K562 (cell line): ENCODE measurements at regions not wholly inside any gene's neighbourhood (a gene's known extent, or its start where the extent isn't known, plus 50 kb on each side); places are given as distances from the start of the nearest gene placed in this dataset.

Source experiments
- ATAC-seq: fragments of 200-7000 bp; cut with Tn5 transposase; 3 replicates; pipeline ENCODE4 v1.9.1; 2020; ENCODE audit warnings: moderate library complexity
- BruUV-seq: library from RNA; stranded (reverse); fragments of 400-500 nt; replicated peaks from 2 replicates; lab custom pipeline; 2021; lab: Mats Ljungman, UMichigan
- CTCF ChIA-PET: fragments of 300-600 bp; formaldehyde crosslinking; extraction: SDS; loops from one replicate; lab custom pipeline; 2021; ENCODE audit warnings: low intra/inter-chr PET ratio; lab: Yijun Ruan, JAX
- POLR2A ChIA-PET: fragments of 300-600, 350-650 bp; sonication (Branson Sonifier 250); formaldehyde crosslinking; extraction: SDS; loops from one replicate; lab custom pipeline; 2021; ENCODE audit warnings: antibody characterized with exemption, inconsistent platforms; lab: Yijun Ruan, JAX
- DNase-seq, 4 experiments: peaks; one replicate each; pipeline versions ENCODE4 v3.0.0 to v3.0.0-alpha.2; 2011 to 2018; ENCODE audit warnings: low spot score in 3 of 4, mixed read lengths in 3 of 4; ENCODE audit errors: extremely low read depth in 1 of 4
- FAIRE-seq: peaks from 2 replicates; lab custom pipeline; 2011; peaks lifted over from hg19 to GRCh38; lab: Jason Lieb, UNC
- H2AFZ ChIP-seq: 2 replicates; pipeline ENCODE4 v1.6.0; 2011; ENCODE audit warnings: low read depth, low read length, control low read depth, inconsistent platforms
- H3K27ac ChIP-seq: fragments of 200-600 bp; 3 replicates; pipeline ENCODE4 v1.8.0; 2011; ENCODE audit warnings: low read depth, mild to moderate bottlenecking, control low read depth, inconsistent platforms, low read length, moderate library complexity, mixed read lengths; ENCODE audit errors: extremely low read depth
- H3K27me3 ChIP-seq, 2 experiments: fragments of 300-600 bp in 1 of 2; 2 replicates in 1 of 2; 3 replicates in 1 of 2; pipeline versions ENCODE4 v1.6.0 to v1.8.0; 2011; ENCODE audit warnings: inconsistent platforms in 2 of 2, low read length in 2 of 2, mild to moderate bottlenecking in 1 of 2, mixed read lengths in 1 of 2, moderate library complexity in 1 of 2; ENCODE audit not compliant: control insufficient read depth in 2 of 2, insufficient read depth in 2 of 2
- H3K36me3 ChIP-seq: fragments of 300-600 bp; 3 replicates; pipeline ENCODE4 v1.8.0; 2011; ENCODE audit warnings: mild to moderate bottlenecking, low read length, inconsistent platforms; ENCODE audit not compliant: control insufficient read depth, insufficient read depth
- H3K4me1 ChIP-seq, 2 experiments: fragments of 200-600 bp in 1 of 2; replicated peaks in 1 of 2; 2 replicates in 1 of 2; 3 replicates in 1 of 2; pipeline versions ENCODE4 v1.5.1 to v1.8.0; 2011; ENCODE audit warnings: inconsistent platforms in 2 of 2, low read length in 2 of 2, mild to moderate bottlenecking in 1 of 2, mixed read lengths in 1 of 2, moderate library complexity in 1 of 2; ENCODE audit not compliant: control insufficient read depth in 2 of 2, insufficient read depth in 2 of 2
- H3K4me2 ChIP-seq: 2 replicates; pipeline ENCODE4 v1.6.1; 2011; ENCODE audit warnings: low read length, control low read depth, inconsistent platforms, mixed read lengths; ENCODE audit not compliant: insufficient read depth
- H3K4me3 ChIP-seq: fragments of 200-600 bp; sonication (generic), shearing (Covaris generic); 2 replicates; pipeline ENCODE4 v1.5.1; 2016; ENCODE audit warnings: control low read depth, inconsistent platforms
- H3K79me2 ChIP-seq: fragments of 200-600 bp; 3 replicates; pipeline ENCODE4 v1.8.0; 2011; ENCODE audit warnings: low read length, inconsistent platforms; ENCODE audit not compliant: control insufficient read depth, insufficient read depth
- H3K9ac ChIP-seq, 2 experiments: 2 replicates each; pipeline versions ENCODE4 v1.6.0 to v1.6.1; 2011; ENCODE audit warnings: low read depth in 2 of 2, low read length in 2 of 2, control low read depth in 1 of 2, inconsistent platforms in 1 of 2, mild to moderate bottlenecking in 1 of 2, mixed read lengths in 1 of 2; ENCODE audit not compliant: insufficient read depth in 1 of 2
- H3K9me1 ChIP-seq: one replicate; pipeline ENCODE4 v1.6.0; 2011; ENCODE audit warnings: inconsistent platforms, mild to moderate bottlenecking, low read length, moderate library complexity; ENCODE audit not compliant: control insufficient read depth, insufficient read depth
- H3K9me3 ChIP-seq: replicated peaks from 2 replicates; pipeline ENCODE4 v1.5.1; 2011; ENCODE audit warnings: low read depth, low read length, inconsistent platforms; ENCODE audit not compliant: control insufficient read depth, insufficient read depth
- H4K20me1 ChIP-seq: replicated peaks from 2 replicates; pipeline ENCODE4 v1.6.1; 2011; ENCODE audit warnings: low read length, inconsistent platforms, mixed read lengths; ENCODE audit not compliant: control insufficient read depth, insufficient read depth
- BACH1 ChIP-seq: fragments of 200-800 bp; sonication (Bioruptor generic); IDR thresholded peaks from 2 replicates; pipeline ENCODE4 v1.6.1; 2016; ENCODE audit warnings: missing genetic modification characterization, missing compliant biosample characterization
- CLOCK ChIP-seq: fragments of 250-450 bp; sonication (Bioruptor Pico); IDR thresholded peaks from 2 replicates; pipeline ENCODE4 v1.4.0; 2020; ENCODE audit warnings: mild to moderate bottlenecking, moderate library complexity, borderline replicate concordance
- ELF4 ChIP-seq: fragments of 450-650 bp; formaldehyde crosslinking; IDR thresholded peaks from 2 replicates; pipeline ENCODE4 v1.4.0; 2022; ENCODE audit warnings: missing genetic modification characterization
- SAFB2 ChIP-seq: fragments of 200-400 bp; formaldehyde crosslinking; IDR thresholded peaks from 2 replicates; pipeline ENCODE4 v1.6.1; 2018; ENCODE audit warnings: borderline replicate concordance, low read length, low read depth, moderate library complexity; ENCODE audit not compliant: severe bottlenecking
- in situ Hi-C: fragments of 300-500 bp; cut with MboI; formaldehyde crosslinking; loops from 4 replicates; pipeline ENCODE4 v1.15.0; 2018; ENCODE audit warnings: inconsistent platforms, mixed read lengths
- intact Hi-C: fragments of 100-400 bp; cut with micrococcal nuclease; formaldehyde crosslinking; loops from 2 replicates; pipeline ENCODE4 v1.14.2; 2022

- no peak for TF ChIP-seq CLOCK (CRISPR knock-in tag)
Measured at GRCh38 chr11:27770576-27770975, 70.3 kb upstream of the BDNF start (continued).

- BruUV-seq: no TSS peak
- in situ Hi-C loops (no loop called here), intact Hi-C loops (no loop called here)
- TF ChIP-seq BACH1 (tag) (no peak), ELF4 (CRISPR knock-in tag) (no peak), SAFB2 (no peak)
- Histone ChIP-seq H2AFZ (no peak overlapping the region), H3K9me3 (no peaks in the 10 kb centered on the region), H3K79me2 (no peaks in the 10 kb centered on the region), H3K4me2 (no peak overlapping the region), H3K4me3 (no peak overlapping the region), H3K27me3 (no peaks in the 10 kb centered on the region), H3K9me1 (no peaks in the 10 kb centered on the region), H3K4me1 (no peaks in the 10 kb centered on the region), H4K20me1 (no peaks in the 10 kb centered on the region), H3K27ac (no peak overlapping the region), H3K9ac (no peak overlapping the region), H3K36me3 (no peaks in the 10 kb centered on the region)
- ChIA-PET POLR2A (interaction anchor here (0.7 kb wide), 1 partner anchor 187 kb away, joined by 3 read pairs; no protein-coding TSS in a partner anchor), CTCF (no interaction called here)
- FAIRE-seq (no peak), ATAC-seq (no peak), DNase-seq (no peak)
Measured at GRCh38 chr11:27763736-27764135, 63.5 kb upstream of the BDNF start.
